SK-N-SH (cell line): ENCODE measurements at regions not wholly inside any gene's neighbourhood (a gene's known extent, or its start where the extent isn't known, plus 50 kb on each side); places are given as distances from the start of the nearest gene placed in this dataset.

ENCODE experiments used
- CTCF ChIP-seq: fragments of 200-600 bp; sonication (generic); IDR thresholded peaks from 2 replicates; pipeline ENCODE4 v1.6.1; 2017; ENCODE audit warnings: antibody characterized with exemption, mild to moderate bottlenecking, moderate library complexity
- EP300 ChIP-seq, 2 experiments: IDR thresholded peaks; 2 replicates each; pipeline versions ENCODE4 v1.4.0 to v1.6.1; 2012; ENCODE audit warnings: borderline replicate concordance in 1 of 2, low read depth in 1 of 2, low read length in 1 of 2
- EZH2phosphoT487 ChIP-seq: fragments of 200-600 bp; sonication (generic); IDR thresholded peaks from 2 replicates; pipeline ENCODE4 v1.6.1; 2017; ENCODE audit warnings: low read depth, mixed run types, mild to moderate bottlenecking, antibody characterized with exemption, moderate library complexity, borderline replicate concordance
- FOSL2 ChIP-seq: IDR thresholded peaks from 2 replicates; pipeline ENCODE4 v1.4.0; 2012; ENCODE audit warnings: low read depth, mild to moderate bottlenecking, moderate library complexity, borderline replicate concordance
- FOXM1 ChIP-seq: IDR thresholded peaks from 2 replicates; pipeline ENCODE4 v1.4.0; 2012; ENCODE audit warnings: low read depth, mild to moderate bottlenecking
- GABPA ChIP-seq: IDR thresholded peaks from 2 replicates; pipeline ENCODE4 v1.4.0; 2012; ENCODE audit warnings: low read depth, mild to moderate bottlenecking
- GATA2 ChIP-seq: sonication (generic); formaldehyde crosslinking; IDR thresholded peaks from 2 replicates; pipeline ENCODE4 v1.5.0; 2020; ENCODE audit warnings: mild to moderate bottlenecking, missing genetic modification reagents
- JUND ChIP-seq: IDR thresholded peaks from 2 replicates; pipeline ENCODE4 v1.4.0; 2012
- MEF2A ChIP-seq: IDR thresholded peaks from 2 replicates; pipeline ENCODE4 v1.4.0; 2012; ENCODE audit warnings: low read depth, borderline replicate concordance
- MXI1 ChIP-seq: IDR thresholded peaks from 2 replicates; pipeline ENCODE4 v1.6.1; 2012; ENCODE audit warnings: mild to moderate bottlenecking, low read depth, low read length, improper control_type of control experiment
- POLR2AphosphoS5 ChIP-seq: IDR thresholded peaks from 2 replicates; pipeline ENCODE4 v1.6.1; 2012; ENCODE audit warnings: low read depth, low read length
- YY1 ChIP-seq: IDR thresholded peaks from 2 replicates; pipeline ENCODE4 v1.4.0; 2012; ENCODE audit warnings: low read depth, mild to moderate bottlenecking
- TF ChIP-seq, protein P1 (sequence below): IDR thresholded peaks from 2 replicates; pipeline ENCODE4 v1.6.1; 2012; ENCODE audit warnings: mild to moderate bottlenecking, low read depth, low read length, moderate library complexity

- TF ChIP-seq POLR2AphosphoS5, result no peak
- TF ChIP-seq FOXM1, result no peak
- TF ChIP-seq GATA2 (CRISPR knock-in tag), result no peak
- TF ChIP-seq JUND, result no peak
- TF ChIP-seq, protein P1, sequence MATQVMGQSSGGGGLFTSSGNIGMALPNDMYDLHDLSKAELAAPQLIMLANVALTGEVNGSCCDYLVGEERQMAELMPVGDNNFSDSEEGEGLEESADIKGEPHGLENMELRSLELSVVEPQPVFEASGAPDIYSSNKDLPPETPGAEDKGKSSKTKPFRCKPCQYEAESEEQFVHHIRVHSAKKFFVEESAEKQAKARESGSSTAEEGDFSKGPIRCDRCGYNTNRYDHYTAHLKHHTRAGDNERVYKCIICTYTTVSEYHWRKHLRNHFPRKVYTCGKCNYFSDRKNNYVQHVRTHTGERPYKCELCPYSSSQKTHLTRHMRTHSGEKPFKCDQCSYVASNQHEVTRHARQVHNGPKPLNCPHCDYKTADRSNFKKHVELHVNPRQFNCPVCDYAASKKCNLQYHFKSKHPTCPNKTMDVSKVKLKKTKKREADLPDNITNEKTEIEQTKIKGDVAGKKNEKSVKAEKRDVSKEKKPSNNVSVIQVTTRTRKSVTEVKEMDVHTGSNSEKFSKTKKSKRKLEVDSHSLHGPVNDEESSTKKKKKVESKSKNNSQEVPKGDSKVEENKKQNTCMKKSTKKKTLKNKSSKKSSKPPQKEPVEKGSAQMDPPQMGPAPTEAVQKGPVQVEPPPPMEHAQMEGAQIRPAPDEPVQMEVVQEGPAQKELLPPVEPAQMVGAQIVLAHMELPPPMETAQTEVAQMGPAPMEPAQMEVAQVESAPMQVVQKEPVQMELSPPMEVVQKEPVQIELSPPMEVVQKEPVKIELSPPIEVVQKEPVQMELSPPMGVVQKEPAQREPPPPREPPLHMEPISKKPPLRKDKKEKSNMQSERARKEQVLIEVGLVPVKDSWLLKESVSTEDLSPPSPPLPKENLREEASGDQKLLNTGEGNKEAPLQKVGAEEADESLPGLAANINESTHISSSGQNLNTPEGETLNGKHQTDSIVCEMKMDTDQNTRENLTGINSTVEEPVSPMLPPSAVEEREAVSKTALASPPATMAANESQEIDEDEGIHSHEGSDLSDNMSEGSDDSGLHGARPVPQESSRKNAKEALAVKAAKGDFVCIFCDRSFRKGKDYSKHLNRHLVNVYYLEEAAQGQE, result no peak
- no peak for TF ChIP-seq EP300 (IDR thresholded peaks at IDR 0.05; ENCODE audit: borderline replicate concordance in 1 of 2, low read depth in 1 of 2, low read length in 1 of 2)
- no peak for TF ChIP-seq EZH2phosphoT487
- TF ChIP-seq FOSL2, result no peak
- no peak for TF ChIP-seq CTCF
- no peak for TF ChIP-seq MEF2A
- TF ChIP-seq GABPA, result no peak
- TF ChIP-seq YY1, result no peak
- TF ChIP-seq MXI1, result no peak
These were observed 55.4 kb upstream of the INHBA start for GRCh38 chr7:41758321-41758720.
